Activated T-helper 17 cell treated with anti-CD3 and anti-CD28 coated beads, Interleukin-2, amount 50 U/mL, for 72 hours (primary cell): ENCODE measurements at regions not wholly inside any gene's neighbourhood (a gene's known extent, or its start where the extent isn't known, plus 50 kb on each side); places are given as distances from the start of the nearest gene placed in this dataset.

Experiments
- ATAC-seq: fragments of 150-1000 bp; cut with Tn5 transposase; replicated peaks from 2 replicates; pipeline ENCODE4 v1.10.0; 2021; ENCODE audit warnings: mild to moderate bottlenecking, moderate library complexity
- H3K27ac Mint-ChIP-seq: one replicate; pipeline ENCODE4 v1.8.0; 2022; ENCODE audit warnings: mixed read lengths
- H3K27me3 Mint-ChIP-seq: one replicate; pipeline ENCODE4 v1.8.0; 2022; ENCODE audit warnings: mixed read lengths
- H3K36me3 Mint-ChIP-seq: one replicate; pipeline ENCODE4 v1.8.0; 2022; ENCODE audit warnings: low read depth, mild to moderate bottlenecking, mixed read lengths
- H3K4me1 Mint-ChIP-seq: one replicate; pipeline ENCODE4 v1.8.0; 2022; ENCODE audit warnings: mixed read lengths
- H3K4me3 Mint-ChIP-seq: one replicate; pipeline ENCODE4 v1.8.0; 2022; ENCODE audit warnings: mild to moderate bottlenecking, mixed read lengths
- H3K9me3 Mint-ChIP-seq: one replicate; pipeline ENCODE4 v1.8.0; 2022; ENCODE audit warnings: mixed read lengths

DNA sequence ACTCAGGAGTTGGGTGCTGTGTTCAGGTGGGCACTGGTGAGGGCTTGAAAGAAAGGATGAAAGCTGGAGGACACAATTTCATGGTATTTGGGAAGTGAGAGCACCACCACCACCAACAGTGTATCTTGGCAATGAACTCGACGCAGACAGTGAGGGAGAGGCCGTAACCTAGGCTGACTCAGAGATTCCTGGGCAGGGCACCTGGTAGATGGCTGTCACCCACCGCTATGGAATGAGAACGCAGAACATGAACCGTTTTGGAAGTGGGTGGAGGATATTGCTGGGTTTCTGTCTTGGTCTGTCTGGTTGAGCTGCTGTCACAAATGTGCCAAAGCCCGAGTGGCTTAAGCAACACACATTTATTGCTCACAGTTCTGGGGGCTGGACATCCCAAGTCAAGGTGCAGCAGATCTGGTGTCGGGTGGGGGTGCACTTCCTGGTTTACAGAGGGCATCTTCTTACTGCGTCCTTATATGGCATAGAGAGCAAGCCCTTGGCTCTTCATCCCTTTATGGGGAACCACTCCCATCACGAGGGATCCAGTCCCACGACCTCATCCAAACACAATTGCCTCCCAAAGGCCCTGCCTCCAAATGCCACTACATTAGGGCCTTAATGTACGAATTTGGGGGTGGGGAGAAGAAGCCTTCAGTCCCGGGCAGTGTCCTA, 246.3 kb downstream of the SIPA1L2 start:
- Mint-ChIP-seq H3K9me3 (no peaks in the 10 kb centered on the region), H3K4me1 (no peaks in the 10 kb centered on the region), H3K4me3 (no peak overlapping the region), H3K27ac (no peak overlapping the region), H3K27me3 (peaks cover 4% of the 10 kb centered on the region), H3K36me3 (no peaks in the 10 kb centered on the region)
- ATAC-seq, result no peak

DNA sequence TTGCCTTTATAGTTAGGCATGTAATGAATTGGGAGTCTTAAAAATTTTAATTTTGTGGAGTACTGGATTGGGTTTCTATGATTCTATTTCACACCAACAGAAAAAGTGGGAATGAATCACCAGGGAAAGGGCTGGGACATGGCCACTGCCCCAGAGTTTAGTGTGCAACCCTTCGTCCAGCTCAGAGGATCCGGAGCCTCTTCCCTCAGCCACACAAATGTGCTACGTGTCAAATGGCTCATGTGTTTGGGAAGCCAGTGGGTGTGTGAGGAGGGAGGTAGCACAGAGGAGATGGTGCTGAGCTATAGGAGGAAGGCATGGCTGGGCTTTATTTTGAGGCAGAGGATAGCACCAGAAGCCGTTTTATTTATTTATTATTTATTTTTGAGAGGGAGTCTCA, 247.3 kb downstream of the SIPA1L2 start:
- no peak for ATAC-seq
- H3K27me3 Mint-ChIP-seq, result peaks cover 4% of the 10 kb centered on the region
- no peaks in the 10 kb centered on the region for H3K36me3 Mint-ChIP-seq
- no peak overlapping the region for H3K27ac Mint-ChIP-seq
- no peak overlapping the region for H3K4me3 Mint-ChIP-seq
- H3K9me3 Mint-ChIP-seq, result no peaks in the 10 kb centered on the region
- H3K4me1 Mint-ChIP-seq, result no peaks in the 10 kb centered on the region

DNA sequence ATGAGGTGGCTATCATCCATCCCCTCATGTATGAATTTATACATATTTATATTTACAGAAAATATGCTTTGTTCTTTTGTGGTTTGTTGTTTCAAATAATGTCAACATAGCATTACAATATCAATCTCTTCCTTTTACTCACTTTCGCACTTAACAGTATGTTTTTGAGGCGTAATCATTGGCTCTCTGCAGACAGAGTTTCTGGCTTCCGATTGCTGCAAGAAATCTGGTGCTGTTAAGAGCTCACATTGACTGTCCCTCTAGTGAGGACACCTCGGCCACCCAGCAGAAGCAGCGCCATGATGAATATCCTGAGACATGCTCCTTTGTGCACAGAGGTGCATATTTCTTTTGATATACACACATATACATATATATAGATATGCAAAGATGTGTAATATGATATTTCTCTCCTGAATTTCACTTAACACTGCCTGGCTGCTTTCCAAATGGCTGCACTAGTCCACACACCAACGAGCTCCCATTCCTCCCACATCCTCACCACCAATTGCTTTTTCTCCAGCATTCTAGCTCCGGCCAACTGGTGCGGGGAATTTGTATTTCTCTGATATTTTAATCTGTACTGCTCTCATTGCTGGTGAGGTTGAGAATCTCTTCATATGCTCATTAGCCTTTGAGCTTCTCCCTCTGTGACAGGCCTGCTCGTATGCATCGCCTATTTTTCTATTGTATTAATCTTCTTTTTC, 248.4 kb downstream of the SIPA1L2 start:
- Mint-ChIP-seq H3K4me1 (no peaks in the 10 kb centered on the region), H3K27ac (no peak overlapping the region), H3K4me3 (no peak overlapping the region), H3K27me3 (peaks cover 4% of the 10 kb centered on the region), H3K9me3 (no peaks in the 10 kb centered on the region), H3K36me3 (no peaks in the 10 kb centered on the region)
- ATAC-seq, result no peak

DNA sequence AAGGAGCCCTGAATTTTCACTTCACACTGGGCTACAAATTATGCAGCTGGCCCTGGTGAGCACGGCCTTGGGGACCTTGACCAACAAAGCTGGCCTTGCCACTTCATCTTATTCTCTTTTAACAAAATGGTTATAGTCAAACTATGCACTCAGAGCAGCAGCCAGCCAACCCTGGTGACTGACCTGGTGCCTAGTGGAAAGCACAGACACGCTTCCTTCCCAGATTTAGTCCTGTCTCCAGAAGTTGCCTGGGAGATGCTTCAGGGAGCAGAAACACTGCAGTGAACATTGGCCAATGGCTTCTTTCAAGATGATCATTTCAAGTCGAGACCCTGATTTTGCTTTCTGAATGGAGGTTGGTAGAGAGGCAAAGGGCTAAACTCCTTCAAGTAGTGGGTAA, 249.3 kb downstream of the SIPA1L2 start:
- Mint-ChIP-seq H3K9me3 (no peaks in the 10 kb centered on the region), H3K36me3 (no peaks in the 10 kb centered on the region), H3K4me1 (no peaks in the 10 kb centered on the region), H3K4me3 (no peak overlapping the region), H3K27me3 (peaks cover 6% of the 10 kb centered on the region), H3K27ac (no peak overlapping the region)
- no peak for ATAC-seq

DNA sequence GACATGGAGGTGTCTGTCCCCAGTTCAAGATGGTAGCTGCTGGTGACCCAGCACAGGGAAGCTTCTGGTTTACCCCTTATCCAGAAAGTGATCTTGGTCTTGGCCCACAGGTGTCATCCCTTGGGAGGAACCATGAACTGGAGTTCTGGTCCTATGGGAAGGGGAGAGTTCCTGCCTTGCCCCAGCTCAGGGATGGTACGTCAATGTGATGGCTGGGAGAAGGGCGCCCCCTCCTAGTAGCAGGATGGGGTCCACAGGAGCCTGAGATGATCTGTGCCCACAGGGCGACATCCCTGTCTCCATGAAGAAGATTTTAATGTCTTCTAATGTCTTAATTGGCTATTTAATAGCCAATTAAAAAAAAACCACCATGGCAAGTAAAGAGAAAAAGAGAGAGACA, 249.8 kb downstream of the SIPA1L2 start:
- no peak overlapping the region for H3K27ac Mint-ChIP-seq
- no peaks in the 10 kb centered on the region for H3K9me3 Mint-ChIP-seq
- H3K4me3 Mint-ChIP-seq, result no peak overlapping the region
- H3K27me3 Mint-ChIP-seq, result peaks cover 8% of the 10 kb centered on the region
- H3K36me3 Mint-ChIP-seq, result no peaks in the 10 kb centered on the region
- no peak for ATAC-seq
- no peaks in the 10 kb centered on the region for H3K4me1 Mint-ChIP-seq

DNA sequence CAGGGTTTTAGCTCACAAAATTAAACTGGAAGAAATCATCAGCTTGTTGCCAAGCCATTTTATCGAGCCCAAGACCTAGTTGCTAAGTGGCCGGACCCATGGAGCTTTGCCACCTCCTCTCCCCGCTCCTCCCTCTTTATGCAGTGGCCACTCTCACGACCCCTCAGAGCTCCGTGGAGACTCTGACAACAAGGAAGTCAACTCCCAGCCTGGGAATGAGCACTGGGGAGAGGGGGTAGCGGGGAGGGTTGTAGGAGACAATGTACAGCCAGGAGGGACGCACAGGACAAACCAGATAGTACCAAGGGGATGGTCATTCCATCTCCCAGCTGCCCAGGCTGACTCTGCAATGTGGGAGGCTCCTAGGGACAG, 250.9 kb downstream of the SIPA1L2 start:
- Mint-ChIP-seq H3K4me1 (no peaks in the 10 kb centered on the region), H3K36me3 (no peaks in the 10 kb centered on the region), H3K4me3 (no peak overlapping the region), H3K9me3 (no peaks in the 10 kb centered on the region), H3K27ac (no peak overlapping the region), H3K27me3 (peaks cover 8% of the 10 kb centered on the region)
- no peak for ATAC-seq

DNA sequence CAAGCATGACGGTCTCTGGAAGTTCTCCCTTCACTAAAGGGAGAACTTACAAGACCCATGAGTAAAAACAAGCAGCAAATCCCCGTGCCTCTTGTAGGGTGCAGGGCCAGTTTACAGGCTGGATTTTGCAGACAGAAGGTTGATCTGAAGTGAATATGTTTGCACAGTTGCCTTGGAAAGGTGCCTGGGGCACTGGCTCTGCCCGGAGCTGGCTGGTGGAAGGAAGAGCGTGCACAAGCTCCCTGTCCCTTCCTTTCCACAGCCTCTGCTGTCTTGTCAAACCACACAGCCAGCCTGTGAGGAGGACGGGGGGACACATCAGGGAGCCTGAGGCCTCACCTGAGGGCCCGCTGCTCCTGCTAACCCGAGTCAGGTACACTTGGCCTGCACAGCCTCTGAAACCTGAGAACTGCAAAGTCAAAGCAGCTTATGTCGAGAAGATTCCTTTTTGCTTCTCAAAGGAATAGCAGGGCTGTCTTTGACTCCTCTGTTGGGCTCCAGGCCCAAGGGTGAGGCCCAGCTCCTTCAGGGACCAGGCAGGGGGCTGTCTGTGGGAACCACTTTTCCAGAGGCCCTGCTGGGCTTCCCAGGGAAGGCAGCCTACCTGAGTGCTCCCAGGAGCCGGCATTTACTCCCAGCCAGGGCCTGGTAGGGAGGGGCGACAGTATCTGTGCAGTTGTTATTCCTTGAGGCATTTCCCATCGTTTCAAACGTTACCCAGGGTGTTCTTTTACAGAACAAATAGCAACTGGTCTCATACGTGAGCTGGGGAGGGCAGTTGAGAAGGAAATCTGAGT, 251.5 kb downstream of the SIPA1L2 start:
- no peak overlapping the region for H3K27ac Mint-ChIP-seq
- H3K9me3 Mint-ChIP-seq, result no peaks in the 10 kb centered on the region
- no peaks in the 10 kb centered on the region for H3K36me3 Mint-ChIP-seq
- no peaks in the 10 kb centered on the region for H3K4me1 Mint-ChIP-seq
- no peak for ATAC-seq
- H3K4me3 Mint-ChIP-seq, result no peak overlapping the region
- peaks cover 8% of the 10 kb centered on the region for H3K27me3 Mint-ChIP-seq

DNA sequence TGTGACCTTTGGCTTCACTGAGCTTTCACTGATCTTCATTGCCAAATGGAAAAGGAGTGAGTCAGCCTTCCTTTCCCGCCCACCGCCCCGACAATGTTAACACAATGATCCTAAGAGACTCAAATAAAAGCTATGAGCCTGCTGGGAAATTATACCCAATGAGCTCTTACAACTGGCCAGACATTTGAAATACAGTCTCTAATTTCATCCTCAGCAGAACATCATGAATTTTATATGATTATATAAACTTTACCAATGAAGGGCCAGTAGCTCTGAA, 252.5 kb downstream of the SIPA1L2 start:
- Mint-ChIP-seq H3K27me3 (peaks cover 8% of the 10 kb centered on the region), H3K4me1 (no peaks in the 10 kb centered on the region), H3K27ac (no peak overlapping the region), H3K9me3 (no peaks in the 10 kb centered on the region), H3K36me3 (no peaks in the 10 kb centered on the region), H3K4me3 (no peak overlapping the region)
- no peak for ATAC-seq

DNA sequence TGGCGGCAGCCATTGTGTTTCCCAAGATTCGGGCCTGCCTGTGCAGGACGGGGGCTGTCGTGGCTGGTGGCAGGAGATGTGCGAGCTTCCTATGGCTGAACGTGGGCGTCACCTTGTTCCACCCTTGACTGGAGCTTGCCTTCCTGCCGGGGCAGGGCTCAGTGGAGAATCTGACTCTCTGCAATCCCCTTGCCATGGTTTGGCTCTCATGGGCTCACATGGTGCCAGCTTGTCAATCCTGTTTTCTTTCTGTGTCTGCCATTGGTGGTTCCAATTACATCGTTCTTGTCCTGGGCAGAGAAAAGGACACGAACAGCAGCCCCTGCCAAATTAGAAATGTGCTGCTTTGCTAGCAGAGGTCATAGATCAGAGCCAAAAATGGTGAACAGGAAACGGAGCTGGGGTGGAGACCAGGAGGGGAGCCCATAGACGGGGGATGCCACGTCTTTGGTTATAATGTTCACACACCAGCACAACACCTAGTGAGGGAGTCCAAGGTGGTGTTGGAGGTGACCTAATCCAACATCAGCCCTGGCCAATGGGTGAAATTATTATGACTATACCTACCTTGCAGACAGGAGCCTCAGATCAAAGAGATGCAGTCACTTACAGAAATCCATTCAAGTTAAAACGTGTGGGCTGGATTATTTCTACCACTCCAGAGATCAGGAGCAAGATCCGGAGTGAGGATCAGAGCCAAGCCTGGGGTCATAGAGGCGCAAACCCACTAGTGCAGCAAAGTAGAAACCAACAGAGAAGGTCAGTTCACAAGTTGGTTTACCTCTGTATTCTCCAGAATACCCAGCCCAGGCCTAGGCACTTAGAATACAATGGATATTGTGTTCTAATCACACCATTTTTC, 253.1 kb downstream of the SIPA1L2 start:
- Mint-ChIP-seq H3K27me3 (peaks cover 8% of the 10 kb centered on the region), H3K9me3 (no peaks in the 10 kb centered on the region), H3K4me3 (no peak overlapping the region), H3K4me1 (no peaks in the 10 kb centered on the region), H3K27ac (no peak overlapping the region), H3K36me3 (no peaks in the 10 kb centered on the region)
- no peak for ATAC-seq

DNA sequence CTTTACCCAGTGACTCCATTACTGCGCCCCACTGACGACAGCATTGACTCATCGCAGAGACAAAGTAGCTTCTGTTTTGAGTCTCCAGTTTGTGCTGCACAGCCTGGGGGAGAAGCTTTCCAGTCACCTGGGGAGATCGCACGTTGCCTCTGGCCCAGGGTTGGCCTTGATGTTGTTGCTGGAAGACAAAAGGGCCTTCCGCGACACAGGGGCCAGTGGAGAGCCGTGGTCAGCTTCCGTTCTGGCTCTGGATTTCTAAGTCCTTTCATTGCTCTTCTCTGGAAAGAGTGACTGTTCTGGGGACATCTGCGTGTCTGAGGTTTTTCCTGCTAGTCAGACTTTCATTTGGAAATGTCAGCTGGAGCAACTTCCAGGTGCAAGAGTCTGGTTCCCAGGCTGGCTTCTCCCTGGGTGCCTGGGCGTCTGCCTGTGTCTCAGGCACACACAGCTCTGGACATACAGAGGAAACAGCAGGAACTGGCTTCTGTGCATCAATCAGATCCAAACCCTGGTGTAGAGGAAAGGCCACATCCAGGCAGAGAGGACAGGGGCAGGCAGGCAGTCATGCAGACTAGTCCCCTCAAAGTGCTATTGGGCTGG, 257.0 kb downstream of the SIPA1L2 start:
- Mint-ChIP-seq H3K27ac (no peak overlapping the region), H3K4me3 (no peak overlapping the region), H3K9me3 (no peaks in the 10 kb centered on the region), H3K27me3 (peaks cover 4% of the 10 kb centered on the region), H3K4me1 (no peaks in the 10 kb centered on the region), H3K36me3 (no peaks in the 10 kb centered on the region)
- no peak for ATAC-seq

DNA sequence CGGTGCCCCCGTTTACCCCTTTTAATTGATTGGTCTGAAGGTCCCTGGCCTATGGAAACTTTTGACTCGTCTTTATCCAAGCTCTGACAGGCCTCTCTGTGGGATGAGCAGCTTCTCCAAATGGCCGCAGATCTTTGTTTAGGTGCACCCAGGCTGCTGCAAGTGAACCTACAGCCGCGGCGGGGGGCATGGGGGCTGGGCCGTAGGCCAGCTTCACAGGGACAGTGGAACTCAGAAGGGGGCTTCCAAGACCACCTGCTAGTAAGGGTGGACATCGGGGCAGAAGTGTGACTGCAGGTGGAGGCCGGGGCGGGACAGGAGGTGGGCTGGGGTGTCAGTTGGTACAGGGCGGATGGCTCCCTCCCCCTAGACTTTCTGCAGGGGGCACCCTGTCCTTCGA, 257.5 kb downstream of the SIPA1L2 start:
- peaks cover 4% of the 10 kb centered on the region for H3K27me3 Mint-ChIP-seq
- H3K9me3 Mint-ChIP-seq, result no peaks in the 10 kb centered on the region
- no peaks in the 10 kb centered on the region for H3K4me1 Mint-ChIP-seq
- H3K4me3 Mint-ChIP-seq, result no peak overlapping the region
- H3K36me3 Mint-ChIP-seq, result no peaks in the 10 kb centered on the region
- no peak overlapping the region for H3K27ac Mint-ChIP-seq
- ATAC-seq, result no peak

DNA sequence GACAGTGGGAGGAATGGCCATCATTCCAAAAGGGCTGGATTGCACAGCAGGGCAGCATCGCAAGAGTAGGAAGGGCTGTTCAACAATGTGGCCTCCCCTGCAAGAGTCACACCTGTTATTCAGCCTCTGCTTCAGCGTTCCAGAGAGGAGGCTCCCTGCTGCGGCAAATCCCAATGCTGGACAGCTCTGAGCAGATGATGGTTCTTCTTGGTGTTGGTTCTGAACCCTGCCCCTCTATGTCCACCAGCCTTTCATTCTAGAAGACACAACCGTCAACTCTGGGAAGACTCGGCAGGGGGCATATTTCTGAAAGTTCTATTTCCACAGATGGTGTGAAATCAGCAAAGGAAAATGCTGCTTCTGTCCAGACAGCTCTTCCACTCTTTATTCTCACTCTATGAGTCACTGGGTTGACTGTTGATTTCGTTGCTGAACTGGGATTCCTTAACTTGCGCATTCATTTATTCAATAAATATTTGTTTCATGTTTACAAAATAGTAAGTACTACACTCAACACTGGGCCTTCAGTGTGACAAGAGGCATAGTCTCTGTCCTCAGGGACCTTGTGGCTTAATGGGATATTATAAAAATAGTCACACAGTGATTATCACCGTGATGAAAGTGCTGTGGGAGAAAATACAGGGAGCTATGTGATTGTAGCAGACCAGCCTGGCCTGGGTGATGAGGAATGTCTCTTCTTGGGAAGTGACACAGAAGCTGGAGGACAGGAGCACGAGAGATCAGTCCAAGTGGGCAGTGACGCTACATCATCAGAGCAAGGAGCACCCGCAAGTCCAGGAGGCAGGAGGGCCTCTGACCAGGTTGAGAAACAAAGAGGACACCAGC, 260.3 kb downstream of the SIPA1L2 start:
- Mint-ChIP-seq H3K36me3 (no peaks in the 10 kb centered on the region), H3K27ac (no peak overlapping the region), H3K9me3 (no peaks in the 10 kb centered on the region), H3K4me3 (no peak overlapping the region), H3K4me1 (no peaks in the 10 kb centered on the region), H3K27me3 (no peaks in the 10 kb centered on the region)
- no peak for ATAC-seq

DNA sequence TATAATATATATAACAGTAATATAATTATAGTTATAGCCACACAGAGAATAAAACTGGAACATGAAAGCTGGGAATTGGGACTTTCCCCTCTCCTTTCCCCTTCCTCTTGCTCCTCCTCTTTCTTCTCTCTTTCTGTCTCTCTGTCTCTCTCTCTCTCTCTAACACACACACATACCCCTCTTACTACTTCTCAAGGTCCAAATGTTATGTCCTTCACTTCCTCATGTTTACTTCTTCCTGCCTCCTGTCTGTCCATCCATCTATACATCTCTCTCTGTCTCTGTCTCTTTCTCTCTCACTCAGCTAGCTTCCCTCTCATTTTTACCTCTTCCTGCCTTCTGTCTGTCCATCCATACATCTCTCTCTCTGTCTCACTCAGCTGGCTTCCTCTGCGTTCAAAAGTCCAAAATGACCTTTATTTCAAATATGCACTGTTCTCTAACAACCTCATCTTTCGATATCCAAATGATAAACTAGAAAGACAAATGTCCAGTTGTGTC, 261.1 kb downstream of the SIPA1L2 start:
- Mint-ChIP-seq H3K4me1 (no peaks in the 10 kb centered on the region), H3K27me3 (no peaks in the 10 kb centered on the region), H3K27ac (no peak overlapping the region), H3K9me3 (no peaks in the 10 kb centered on the region), H3K4me3 (no peak overlapping the region), H3K36me3 (no peaks in the 10 kb centered on the region)
- ATAC-seq, result no peak
